GM12873 (cell line): ENCODE measurements at regions not wholly inside any gene's neighbourhood (a gene's known extent, or its start where the extent isn't known, plus 50 kb on each side); places are given as distances from the start of the nearest gene placed in this dataset.

ENCODE experiments used
- CTCF ChIP-seq: IDR thresholded peaks from 2 replicates; pipeline ENCODE4 v1.5.1; 2012; ENCODE audit warnings: low read depth, mild to moderate bottlenecking, moderate library complexity, low read length, control low read depth; ENCODE audit not compliant: insufficient read depth; ENCODE audit errors: missing control alignments

GRCh38 chr15:25969886-25970285 is 106.8 kb upstream of the ATP10A start:
- TF ChIP-seq CTCF: no peak

- no peak for TF ChIP-seq CTCF
Observed at GRCh38 chr15:25967116-25967515, 104.0 kb upstream of the ATP10A start.

- TF ChIP-seq CTCF: no peak
Observed at GRCh38 chr15:25965326-25965725, 102.2 kb upstream of the ATP10A start.

GRCh38 chr15:25960273-25960672 is 97.1 kb upstream of the ATP10A start:
- no peak for TF ChIP-seq CTCF

GRCh38 chr15:25959100-25959499 is 96.0 kb upstream of the ATP10A start:
- TF ChIP-seq CTCF: no peak

- no peak for TF ChIP-seq CTCF
Observed at GRCh38 chr15:25955628-25956027, 92.5 kb upstream of the ATP10A start.

- TF ChIP-seq CTCF: no peak
Observed at GRCh38 chr15:25954398-25954797, 91.3 kb upstream of the ATP10A start.
